BE2C (cell line): ENCODE measurements at regions not wholly inside any gene's neighbourhood (a gene's known extent, or its start where the extent isn't known, plus 50 kb on each side); places are given as distances from the start of the nearest gene placed in this dataset.

Experiments
- DNase-seq: peaks from one replicate; pipeline ENCODE4 v3.0.0-alpha.2; 2020
- H3K27me3 ChIP-seq: fragments of 250-450 bp; sonication (Bioruptor Pico); 2 replicates; pipeline ENCODE4 v1.5.1; 2020; ENCODE audit warnings: mild to moderate bottlenecking
- H3K36me3 ChIP-seq: fragments of 250-450 bp; sonication (Bioruptor Pico); 2 replicates; pipeline ENCODE4 v1.5.1; 2020; ENCODE audit warnings: mild to moderate bottlenecking
- H3K4me1 ChIP-seq: fragments of 250-450 bp; sonication (Bioruptor Pico); 2 replicates; pipeline ENCODE4 v1.5.1; 2020
- H3K4me3 ChIP-seq: 2 replicates; pipeline ENCODE4 v1.5.1; 2011; ENCODE audit warnings: low read depth, low read length
- H3K9me3 ChIP-seq: fragments of 250-450 bp; sonication (Bioruptor Pico); 2 replicates; pipeline ENCODE4 v1.5.1; 2020
- CTCF ChIP-seq: IDR thresholded peaks from 2 replicates; pipeline ENCODE4 v1.5.1; 2012; ENCODE audit warnings: mild to moderate bottlenecking, low read depth, low read length

- Histone ChIP-seq H3K27me3 (no peaks in the 10 kb centered on the region), H3K9me3 (no peaks in the 10 kb centered on the region; the same call in 1 of the 2 replicates), H3K4me3 (no peak overlapping the region), H3K4me1 (peaks cover 9% of the 10 kb centered on the region), H3K36me3 (no peaks in the 10 kb centered on the region)
- TF ChIP-seq CTCF, result no peak
- no peak for DNase-seq
Observed at GRCh38 chr1:168824418-168825065, 95.5 kb upstream of the DPT start.

- Histone ChIP-seq H3K27me3 (no peaks in the 10 kb centered on the region), H3K4me1 (peaks cover 14% of the 10 kb centered on the region), H3K36me3 (no peaks in the 10 kb centered on the region), H3K4me3 (no peak overlapping the region), H3K9me3 (no peaks in the 10 kb centered on the region; the same call in 1 of the 2 replicates)
- no peak for DNase-seq
- no peak for TF ChIP-seq CTCF
Observed at GRCh38 chr1:168825129-168825528, 96.1 kb upstream of the DPT start.

- H3K4me3 ChIP-seq, result no peak overlapping the region
- DNase-seq, result no peak
- H3K4me1 ChIP-seq, result peaks cover 14% of the 10 kb centered on the region
- H3K36me3 ChIP-seq, result no peaks in the 10 kb centered on the region
- no peak for TF ChIP-seq CTCF
- no peaks in the 10 kb centered on the region; the same call in 1 of the 2 replicates for H3K9me3 ChIP-seq
- no peaks in the 10 kb centered on the region for H3K27me3 ChIP-seq
Observed at GRCh38 chr1:168825820-168826219, 96.8 kb upstream of the DPT start.

GRCh38 chr1:168826269-168826668 is 97.3 kb upstream of the DPT start:
- H3K27me3 ChIP-seq, result no peaks in the 10 kb centered on the region
- H3K9me3 ChIP-seq, result no peaks in the 10 kb centered on the region; the same call in 1 of the 2 replicates
- TF ChIP-seq CTCF, result no peak
- no peaks in the 10 kb centered on the region for H3K36me3 ChIP-seq
- DNase-seq, result no peak
- H3K4me3 ChIP-seq, result no peak overlapping the region
- H3K4me1 ChIP-seq, result peaks cover 14% of the 10 kb centered on the region

GRCh38 chr1:168827557-168827956 is 98.6 kb upstream of the DPT start:
- H3K9me3 ChIP-seq, result no peaks in the 10 kb centered on the region; the same call in 1 of the 2 replicates
- no peak for TF ChIP-seq CTCF
- no peaks in the 10 kb centered on the region for H3K27me3 ChIP-seq
- no peak for DNase-seq
- H3K4me1 ChIP-seq, result peaks cover 14% of the 10 kb centered on the region
- H3K4me3 ChIP-seq, result no peak overlapping the region
- H3K36me3 ChIP-seq, result no peaks in the 10 kb centered on the region

GRCh38 chr1:168829876-168830275 is 100.9 kb upstream of the DPT start:
- TF ChIP-seq CTCF, result no peak
- no peak for DNase-seq
- H3K27me3 ChIP-seq, result no peaks in the 10 kb centered on the region
- H3K36me3 ChIP-seq, result no peaks in the 10 kb centered on the region
- peaks cover 14% of the 10 kb centered on the region for H3K4me1 ChIP-seq
- no peak overlapping the region for H3K4me3 ChIP-seq
- no peaks in the 10 kb centered on the region; the same call in 1 of the 2 replicates for H3K9me3 ChIP-seq
